GM18861 (cell line): ENCODE measurements at regions not wholly inside any gene's neighbourhood (a gene's known extent, or its start where the extent isn't known, plus 50 kb on each side); places are given as distances from the start of the nearest gene placed in this dataset.
"Not testable (repeated sequence)": the region's sequence is repeated elsewhere in the genome, so short reads cannot be mapped to it uniquely, and the experiment has no call there.

Experiments
- ATAC-seq: cut with Tn5 transposase; IDR thresholded peaks from one replicate; pipeline ENCODE4 v1.9.1; 2021; ENCODE audit not compliant: unreplicated experiment

- no peak for ATAC-seq
Observed at GRCh38 chr14:65153101-65153500, 50.8 kb upstream of the MAX start.

GRCh38 chr14:65156568-65157366 is 54.5 kb upstream of the MAX start:
- no peak for ATAC-seq

GRCh38 chr14:65159281-65160062 is 57.2 kb upstream of the MAX start:
- ATAC-seq, result peak; percentile 72

GRCh38 chr14:65160091-65160490 is 57.8 kb upstream of the MAX start:
- peak; percentile 4 for ATAC-seq

- ATAC-seq, result no peak
Observed at GRCh38 chr14:65162031-65162430, 59.7 kb upstream of the MAX start.

- no peak for ATAC-seq
Observed at GRCh38 chr14:65164068-65164824, 61.9 kb upstream of the MAX start.

- ATAC-seq, result no peak
Observed at GRCh38 chr14:65164825-65165135, 62.5 kb upstream of the MAX start.

- ATAC-seq, result no peak
Observed at GRCh38 chr14:65167072-65167645, 64.8 kb upstream of the MAX start.

GRCh38 chr14:65168840-65169239 is 66.5 kb upstream of the MAX start:
- ATAC-seq, result no peak

GRCh38 chr14:65169351-65169750 is 67.0 kb upstream of the MAX start:
- peak; percentile 83 for ATAC-seq

- ATAC-seq, result no peak
Observed at GRCh38 chr14:65170318-65170717, 68.0 kb upstream of the MAX start.

GRCh38 chr14:65170768-65171507 is 68.6 kb upstream of the MAX start:
- no peak for ATAC-seq

- no peak for ATAC-seq
Observed at GRCh38 chr14:65173973-65174693, 71.8 kb upstream of the MAX start.

- ATAC-seq, result no peak
Observed at GRCh38 chr14:65174783-65175182, 72.5 kb upstream of the MAX start.

- ATAC-seq, result no peak
Observed at GRCh38 chr14:65177551-65177950, 75.2 kb upstream of the MAX start.

- ATAC-seq, result not testable (repeated sequence)
Observed at GRCh38 chr14:65179231-65179630, 76.9 kb upstream of the MAX start.

GRCh38 chr14:65179918-65180724 is 77.8 kb upstream of the MAX start:
- ATAC-seq, result peak; percentile 89

- ATAC-seq, result no peak
Observed at GRCh38 chr14:65180725-65181025, 78.4 kb upstream of the MAX start.

GRCh38 chr14:65184032-65184764 is 81.9 kb upstream of the MAX start:
- ATAC-seq, result no peak
